ENCODE measurements at regions not wholly inside any gene's neighbourhood (a gene's known extent, or its start where the extent isn't known, plus 50 kb on each side); places are given as distances from the start of the nearest gene placed in this dataset.

- H3K36me3 ChIP-seq (ENCODE audit: control insufficient read depth, insufficient read depth, low read length), result no peaks in the 10 kb centered on the region
- Mint-ChIP-seq H3K4me3 (no peak overlapping the region), H3K4me1 (peaks cover 4% of the 10 kb centered on the region), H3K9me3 (no peaks in the 10 kb centered on the region), H3K27me3 (ENCODE audit: insufficient read depth) (no peaks in the 10 kb centered on the region), H3K27ac (no peak overlapping the region), H3K36me3 (ENCODE audit: low read depth) (no peaks in the 10 kb centered on the region)
- H3K9ac ChIP-seq (ENCODE audit: extremely low read depth, low read length, poor library complexity, severe bottlenecking), result no peak overlapping the region
- TF ChIP-seq CTCF (conservative IDR thresholded peaks at IDR 0.05), result no peak
- no peak overlapping the region for H3K27ac ChIP-seq (ENCODE audit: low read depth, low read length)
- 92% methylated on average over 2 of the region's 2 CpGs; no CpG with 5 or more reads in 1 of the 2 experiments for WGBS, 2 experiments (ENCODE audit: insufficient coverage in 1 of 2, insufficient read length in 1 of 2)
- no peak overlapping the region for H3K4me3 ChIP-seq (ENCODE audit: low read length)
- DNase-seq, result no peak
- H3K9me3 ChIP-seq (ENCODE audit: control insufficient read depth, low read length), result no peaks in the 10 kb centered on the region
- H3K27me3 ChIP-seq (ENCODE audit: control insufficient read depth, insufficient read depth, low read length, poor library complexity, severe bottlenecking), result no peaks in the 10 kb centered on the region
- no peaks in the 10 kb centered on the region for H3K4me1 ChIP-seq (ENCODE audit: control insufficient read depth, insufficient read depth, low read length)
Measured at GRCh38 chr14:97719931-97720330, 922.7 kb downstream of the VRK1 start.

GRCh38 chr14:97723351-97723750 is 926.2 kb downstream of the VRK1 start:
- H3K4me3 Mint-ChIP-seq, result no peak overlapping the region

GRCh38 chr14:97723819-97724218 is 926.6 kb downstream of the VRK1 start:
- no peaks in the 10 kb centered on the region for H3K9me3 Mint-ChIP-seq
- WGBS, 2 experiments (ENCODE audit: insufficient coverage in 1 of 2, insufficient read length in 1 of 2), result 94 to 98% methylated on average over 7 of the region's 7 CpGs
- H3K36me3 Mint-ChIP-seq (ENCODE audit: low read depth), result no peaks in the 10 kb centered on the region

More at GRCh38 chr14:97723351-97723750, 926.2 kb downstream of the VRK1 start:
- Histone ChIP-seq H3K4me3 (ENCODE audit: low read length) (no peak overlapping the region), H3K27me3 (ENCODE audit: control insufficient read depth, insufficient read depth, low read length, poor library complexity, severe bottlenecking) (no peaks in the 10 kb centered on the region), H3K9me3 (ENCODE audit: control insufficient read depth, low read length) (no peaks in the 10 kb centered on the region), H3K27ac (ENCODE audit: low read depth, low read length) (no peak overlapping the region), H3K4me1 (ENCODE audit: control insufficient read depth, insufficient read depth, low read length) (no peaks in the 10 kb centered on the region), H3K36me3 (ENCODE audit: control insufficient read depth, insufficient read depth, low read length) (no peaks in the 10 kb centered on the region), H3K9ac (ENCODE audit: extremely low read depth, low read length, poor library complexity, severe bottlenecking) (no peak overlapping the region)
- TF ChIP-seq CTCF (conservative IDR thresholded peaks at IDR 0.05), result no peak
- H3K27me3 Mint-ChIP-seq (ENCODE audit: insufficient read depth), result no peaks in the 10 kb centered on the region
- no peak for DNase-seq
- H3K9me3 Mint-ChIP-seq, result no peaks in the 10 kb centered on the region
- no peaks in the 10 kb centered on the region for H3K36me3 Mint-ChIP-seq (ENCODE audit: low read depth)
- H3K27ac Mint-ChIP-seq, result no peak overlapping the region
- peaks cover 4% of the 10 kb centered on the region for H3K4me1 Mint-ChIP-seq
- WGBS, 2 experiments (ENCODE audit: insufficient coverage in 1 of 2, insufficient read length in 1 of 2), result 90% methylated on average over 2 to 6 of the region's 6 CpGs

More at GRCh38 chr14:97723819-97724218, 926.6 kb downstream of the VRK1 start:
- Histone ChIP-seq H3K27me3 (ENCODE audit: control insufficient read depth, insufficient read depth, low read length, poor library complexity, severe bottlenecking) (no peaks in the 10 kb centered on the region), H3K36me3 (ENCODE audit: control insufficient read depth, insufficient read depth, low read length) (no peaks in the 10 kb centered on the region), H3K4me3 (ENCODE audit: low read length) (no peak overlapping the region), H3K4me1 (ENCODE audit: control insufficient read depth, insufficient read depth, low read length) (no peaks in the 10 kb centered on the region), H3K9me3 (ENCODE audit: control insufficient read depth, low read length) (no peaks in the 10 kb centered on the region), H3K27ac (ENCODE audit: low read depth, low read length) (no peak overlapping the region), H3K9ac (ENCODE audit: extremely low read depth, low read length, poor library complexity, severe bottlenecking) (no peak overlapping the region)
- H3K4me3 Mint-ChIP-seq, result no peak overlapping the region
- no peak for DNase-seq
- no peaks in the 10 kb centered on the region for H3K27me3 Mint-ChIP-seq (ENCODE audit: insufficient read depth)
- peaks cover 4% of the 10 kb centered on the region for H3K4me1 Mint-ChIP-seq
- peak; percentile 34 for TF ChIP-seq CTCF (conservative IDR thresholded peaks at IDR 0.05)
- no peak overlapping the region for H3K27ac Mint-ChIP-seq

Data from endodermal cell (in vitro differentiated cells).